Activated T-cell treated with anti-CD3 and anti-CD28 coated beads, Interleukin-2, amount 50 U/mL, for 24 hours (primary cell): ENCODE measurements at regions not wholly inside any gene's neighbourhood (a gene's known extent, or its start where the extent isn't known, plus 50 kb on each side); places are given as distances from the start of the nearest gene placed in this dataset.
"Not testable (repeated sequence)": the region's sequence is repeated elsewhere in the genome, so short reads cannot be mapped to it uniquely, and the experiment has no call there.

ENCODE experiments used
- DNase-seq: peaks from one replicate; pipeline ENCODE4 v3.0.0-alpha.2; 2020
- H3K27ac Mint-ChIP-seq: 2 replicates; pipeline ENCODE4 v1.8.0; 2020; ENCODE audit warnings: mild to moderate bottlenecking, mixed read lengths
- H3K27me3 Mint-ChIP-seq: 2 replicates; pipeline ENCODE4 v1.8.0; 2020; ENCODE audit warnings: mixed read lengths
- H3K36me3 Mint-ChIP-seq: 2 replicates; pipeline ENCODE4 v1.8.0; 2020; ENCODE audit warnings: low read depth, mixed read lengths
- H3K4me1 Mint-ChIP-seq: 2 replicates; pipeline ENCODE4 v1.8.0; 2020; ENCODE audit warnings: low read depth, mixed read lengths
- H3K4me3 Mint-ChIP-seq: 2 replicates; pipeline ENCODE4 v1.8.0; 2020; ENCODE audit warnings: mild to moderate bottlenecking, moderate library complexity, mixed read lengths
- H3K9me3 Mint-ChIP-seq: 2 replicates; pipeline ENCODE4 v1.8.0; 2020; ENCODE audit warnings: mixed read lengths

- H3K27ac Mint-ChIP-seq: no peak overlapping the region
- peaks cover 3% of the 10 kb centered on the region for H3K36me3 Mint-ChIP-seq
- peaks cover 13% of the 10 kb centered on the region for H3K9me3 Mint-ChIP-seq
- no peaks in the 10 kb centered on the region for H3K4me1 Mint-ChIP-seq
- H3K27me3 Mint-ChIP-seq: peaks cover 25% of the 10 kb centered on the region
- no peak for DNase-seq
- H3K4me3 Mint-ChIP-seq: no peak overlapping the region
Observed at GRCh38 chrX:55924574-55924973, 207.0 kb downstream of the RRAGB start.

- not testable (repeated sequence) for H3K4me1 Mint-ChIP-seq, DNase-seq, H3K4me3 Mint-ChIP-seq, H3K36me3 Mint-ChIP-seq, H3K27ac Mint-ChIP-seq, H3K9me3 Mint-ChIP-seq
- peaks cover 48% of the 10 kb centered on the region for H3K27me3 Mint-ChIP-seq
Observed at GRCh38 chrX:55928529-55928928, 211.0 kb downstream of the RRAGB start.
